ENCODE measurements at regions not wholly inside any gene's neighbourhood (a gene's known extent, or its start where the extent isn't known, plus 50 kb on each side); places are given as distances from the start of the nearest gene placed in this dataset.

GRCh38 chr22:44615602-44616180 lies 86.3 kb upstream of the PRR5 start:
- TF ChIP-seq CTCF (IDR thresholded peaks at IDR 0.05; ENCODE audit: extremely low read depth in 1 of 2, insufficient read depth in 1 of 2, low read depth in 1 of 2, low read length in 2 of 2) (no peak), POLR2A (IDR thresholded peaks at IDR 0.05; ENCODE audit: low read depth, low read length) (no peak), EZH2 (IDR thresholded peaks at IDR 0.05; ENCODE audit: borderline replicate concordance, low read depth, low read length, severe bottlenecking) (no peak), JUN (IDR thresholded peaks at IDR 0.05; ENCODE audit: borderline replicate concordance, insufficient read depth, insufficient read length, low read depth) (no peak), FOS (IDR thresholded peaks at IDR 0.05; ENCODE audit: borderline replicate concordance, insufficient read depth, low read length) (no peak)

Measured in endothelial cell of umbilical vein (primary cell).